ENCODE measurements at regions not wholly inside any gene's neighbourhood (a gene's known extent, or its start where the extent isn't known, plus 50 kb on each side); places are given as distances from the start of the nearest gene placed in this dataset.

GRCh38 chr3:70386846-70387245 lies 74.4 kb upstream of the MDFIC2 start:
- TF ChIP-seq POLR2A (IDR thresholded peaks at IDR 0.05; ENCODE audit: low read depth, low read length) (no peak), POLR2AphosphoS5 (IDR thresholded peaks at IDR 0.05; ENCODE audit: low read depth, low read length) (no peak)
